Duodenal mucosa (tissue), 2 donors: ENCODE measurements at regions not wholly inside any gene's neighbourhood (a gene's known extent, or its start where the extent isn't known, plus 50 kb on each side); places are given as distances from the start of the nearest gene placed in this dataset.
A peak's percentile ranks its signal among the peaks of the same experiment; 100 is the strongest.

Experiments
- H3K27ac ChIP-seq: one replicate; pipeline ENCODE4 v1.7.0; 2013; ENCODE audit warnings: low read depth, low read length
- H3K27me3 ChIP-seq, 2 donors: one replicate each; pipeline ENCODE4 v1.7.0; 2013; ENCODE audit warnings: low read length in 2 of 2, control low read depth in 1 of 2; ENCODE audit not compliant: insufficient read depth in 2 of 2, control insufficient read depth in 1 of 2
- H3K36me3 ChIP-seq, 2 donors: one replicate each; pipeline ENCODE4 v1.7.0; 2013; ENCODE audit warnings: low read length in 2 of 2, control low read depth in 1 of 2; ENCODE audit not compliant: insufficient read depth in 2 of 2, control insufficient read depth in 1 of 2
- H3K4me1 ChIP-seq, 2 donors: one replicate each; pipeline ENCODE4 v1.7.0; 2013; ENCODE audit warnings: low read length in 2 of 2, control low read depth in 1 of 2; ENCODE audit not compliant: insufficient read depth in 2 of 2, control insufficient read depth in 1 of 2
- H3K4me3 ChIP-seq, 2 donors: one replicate each; pipeline ENCODE4 v1.7.0; 2013; ENCODE audit warnings: low read length in 2 of 2, low read depth in 1 of 2
- H3K9ac ChIP-seq, 2 donors: one replicate each; pipeline ENCODE4 v1.7.0; 2013; ENCODE audit warnings: low read length in 2 of 2, low read depth in 1 of 2
- H3K9me3 ChIP-seq, 2 donors: one replicate each; pipeline ENCODE4 v1.7.0; 2013; ENCODE audit warnings: low read length in 2 of 2, control low read depth in 1 of 2; ENCODE audit not compliant: control insufficient read depth in 1 of 2

- Histone ChIP-seq H3K36me3 (no peaks in the 10 kb centered on the region), H3K27ac (no peak overlapping the region), H3K4me1 (peaks cover 37 to 48% of the 10 kb centered on the region in 2 donors)
Measured at GRCh38 chr3:27593173-27593572, 109.0 kb upstream of the SLC4A7 start.

GRCh38 chr3:27591312-27592210 lies 107.4 kb upstream of the SLC4A7 start:
- peaks cover 28 to 37% of the 10 kb centered on the region in 2 donors for H3K4me1 ChIP-seq
- H3K9me3 ChIP-seq, result no peaks in the 10 kb centered on the region
- peak overlapping the region; percentile 7 to 15 for H3K9ac ChIP-seq
- no peaks in the 10 kb centered on the region for H3K36me3 ChIP-seq
- H3K27ac ChIP-seq, result peak overlapping the region; percentile 28
- H3K4me3 ChIP-seq, result no peak overlapping the region
- H3K27me3 ChIP-seq, result no peaks in the 10 kb centered on the region

More at GRCh38 chr3:27593173-27593572, 109.0 kb upstream of the SLC4A7 start:
- Histone ChIP-seq H3K27me3 (no peaks in the 10 kb centered on the region), H3K4me3 (no peak overlapping the region), H3K9me3 (no peaks in the 10 kb centered on the region), H3K9ac (no peak overlapping the region)

GRCh38 chr3:27590437-27591298 lies 106.5 kb upstream of the SLC4A7 start:
- Histone ChIP-seq H3K9me3 (no peaks in the 10 kb centered on the region), H3K27me3 (no peaks in the 10 kb centered on the region), H3K4me3 (no peak overlapping the region), H3K9ac (peak overlapping the region in 1 of 2 donors; percentile 15), H3K27ac (peak overlapping the region; percentile 28), H3K36me3 (no peaks in the 10 kb centered on the region), H3K4me1 (peaks cover 29 to 33% of the 10 kb centered on the region in 2 donors)

- Histone ChIP-seq H3K27me3 (no peaks in the 10 kb centered on the region), H3K9me3 (no peaks in the 10 kb centered on the region), H3K9ac (no peak overlapping the region), H3K4me3 (no peak overlapping the region), H3K27ac (peak overlapping the region; percentile 13), H3K4me1 (peaks cover 33 to 41% of the 10 kb centered on the region in 2 donors), H3K36me3 (no peaks in the 10 kb centered on the region)
Measured at GRCh38 chr3:27589795-27590194, 105.6 kb upstream of the SLC4A7 start.

GRCh38 chr3:27585429-27585828 lies 101.2 kb upstream of the SLC4A7 start:
- peaks cover 14 to 19% of the 10 kb centered on the region in 2 donors for H3K4me1 ChIP-seq
- no peaks in the 10 kb centered on the region for H3K27me3 ChIP-seq
- H3K4me3 ChIP-seq, result no peak overlapping the region
- H3K27ac ChIP-seq, result no peak overlapping the region
- no peaks in the 10 kb centered on the region for H3K9me3 ChIP-seq
- no peaks in the 10 kb centered on the region for H3K36me3 ChIP-seq
- H3K9ac ChIP-seq, result no peak overlapping the region

- no peak overlapping the region for H3K9ac ChIP-seq
- no peak overlapping the region for H3K27ac ChIP-seq
- no peaks in the 10 kb centered on the region for H3K9me3 ChIP-seq
- H3K36me3 ChIP-seq, result no peaks in the 10 kb centered on the region
- H3K4me3 ChIP-seq, result no peak overlapping the region
- peaks cover 9 to 14% of the 10 kb centered on the region in 2 donors for H3K4me1 ChIP-seq
- no peaks in the 10 kb centered on the region for H3K27me3 ChIP-seq
Measured at GRCh38 chr3:27584874-27585273, 100.7 kb upstream of the SLC4A7 start.

GRCh38 chr3:27581852-27582251 lies 97.7 kb upstream of the SLC4A7 start:
- Histone ChIP-seq H3K9ac (no peak overlapping the region), H3K27me3 (no peaks in the 10 kb centered on the region), H3K4me3 (no peak overlapping the region), H3K4me1 (peaks cover 5 to 20% of the 10 kb centered on the region in 2 donors), H3K9me3 (no peaks in the 10 kb centered on the region), H3K27ac (no peak overlapping the region), H3K36me3 (no peaks in the 10 kb centered on the region)

- no peak overlapping the region for H3K4me3 ChIP-seq
- H3K9ac ChIP-seq, result no peak overlapping the region
- no peak overlapping the region for H3K27ac ChIP-seq
- H3K4me1 ChIP-seq, result peaks cover 0 to 8% of the 10 kb centered on the region in 2 donors
- H3K27me3 ChIP-seq, result no peaks in the 10 kb centered on the region
- no peaks in the 10 kb centered on the region for H3K36me3 ChIP-seq
- H3K9me3 ChIP-seq, result no peaks in the 10 kb centered on the region
Measured at GRCh38 chr3:27578032-27578431, 93.8 kb upstream of the SLC4A7 start.

- Histone ChIP-seq H3K36me3 (no peaks in the 10 kb centered on the region), H3K9me3 (no peaks in the 10 kb centered on the region), H3K4me1 (peaks cover 0 to 8% of the 10 kb centered on the region in 2 donors), H3K9ac (no peak overlapping the region), H3K4me3 (no peak overlapping the region), H3K27ac (no peak overlapping the region), H3K27me3 (no peaks in the 10 kb centered on the region)
Measured at GRCh38 chr3:27577504-27577903, 93.3 kb upstream of the SLC4A7 start.

- H3K4me1 ChIP-seq, result peaks cover 0 to 8% of the 10 kb centered on the region in 2 donors
- no peaks in the 10 kb centered on the region for H3K36me3 ChIP-seq
- no peaks in the 10 kb centered on the region for H3K9me3 ChIP-seq
- no peak overlapping the region for H3K4me3 ChIP-seq
- no peaks in the 10 kb centered on the region for H3K27me3 ChIP-seq
- no peak overlapping the region for H3K9ac ChIP-seq
- H3K27ac ChIP-seq, result no peak overlapping the region
Measured at GRCh38 chr3:27576171-27576570, 92.0 kb upstream of the SLC4A7 start.
